CD1c-positive myeloid dendritic cell (primary cell): ENCODE measurements at regions not wholly inside any gene's neighbourhood (a gene's known extent, or its start where the extent isn't known, plus 50 kb on each side); places are given as distances from the start of the nearest gene placed in this dataset.

ENCODE experiments used
- DNase-seq: peaks from one replicate; pipeline ENCODE4 v3.0.0-alpha.2; 2016; ENCODE audit errors: extremely low spot score

GRCh38 chrX:30950391-30950790 lies 61.3 kb upstream of the TAB3 start:
- no peak for DNase-seq

GRCh38 chrX:30949554-30949953 lies 60.5 kb upstream of the TAB3 start:
- no peak for DNase-seq

GRCh38 chrX:30948626-30949025 lies 59.6 kb upstream of the TAB3 start:
- DNase-seq = no peak

GRCh38 chrX:30948051-30948450 lies 59.0 kb upstream of the TAB3 start:
- DNase-seq = no peak

- DNase-seq = no peak
Measured at GRCh38 chrX:30943984-30944383, 54.9 kb upstream of the TAB3 start.

- DNase-seq = no peak
Measured at GRCh38 chrX:30941898-30942297, 52.8 kb upstream of the TAB3 start.

- no peak for DNase-seq
Measured at GRCh38 chrX:30939928-30940327, 50.9 kb upstream of the TAB3 start.
